Muscle layer of colon (tissue), 2 donors: ENCODE measurements at regions not wholly inside any gene's neighbourhood (a gene's known extent, or its start where the extent isn't known, plus 50 kb on each side); places are given as distances from the start of the nearest gene placed in this dataset.

Experiments
- H3K27ac ChIP-seq: one replicate; pipeline ENCODE4 v1.7.0; 2013; ENCODE audit warnings: low read depth, mild to moderate bottlenecking, low read length, moderate library complexity
- H3K27me3 ChIP-seq, 2 donors: one replicate each; pipeline ENCODE4 v1.7.0; 2013; ENCODE audit warnings: low read length in 2 of 2, mild to moderate bottlenecking in 2 of 2; ENCODE audit not compliant: insufficient read depth in 2 of 2, control insufficient read depth in 1 of 2
- H3K36me3 ChIP-seq: one replicate; pipeline ENCODE4 v1.7.0; 2013; ENCODE audit warnings: mild to moderate bottlenecking, low read length; ENCODE audit not compliant: insufficient read depth
- H3K4me1 ChIP-seq: one replicate; pipeline ENCODE4 v1.7.0; 2013; ENCODE audit warnings: mild to moderate bottlenecking, low read length; ENCODE audit not compliant: insufficient read depth
- H3K4me3 ChIP-seq, 2 donors: one replicate each; pipeline ENCODE4 v1.7.0; 2013; ENCODE audit warnings: low read length in 2 of 2, low read depth in 1 of 2, mild to moderate bottlenecking in 1 of 2, moderate library complexity in 1 of 2
- H3K9ac ChIP-seq: one replicate; pipeline ENCODE4 v1.7.0; 2013; ENCODE audit warnings: low read length
- H3K9me3 ChIP-seq: one replicate; pipeline ENCODE4 v1.7.0; 2013; ENCODE audit warnings: mild to moderate bottlenecking, low read length
- donor health status: abdominal sarcoma.
- donor health status: Adenocarcinoma of cecum.

GRCh38 chr5:98663521-98663920 is 109.9 kb upstream of the RGMB start:
- no peaks in the 10 kb centered on the region for H3K36me3 ChIP-seq
- H3K27me3 ChIP-seq = no peaks in the 10 kb centered on the region
- H3K9ac ChIP-seq = no peak overlapping the region

GRCh38 chr5:98664736-98665135 is 108.7 kb upstream of the RGMB start:
- no peaks in the 10 kb centered on the region for H3K36me3 ChIP-seq
- no peaks in the 10 kb centered on the region for H3K4me1 ChIP-seq
- H3K4me3 ChIP-seq = no peak overlapping the region
- no peak overlapping the region for H3K9ac ChIP-seq
- H3K9me3 ChIP-seq = no peaks in the 10 kb centered on the region
- no peaks in the 10 kb centered on the region for H3K27me3 ChIP-seq
- H3K27ac ChIP-seq = no peak overlapping the region

More at GRCh38 chr5:98663521-98663920, 109.9 kb upstream of the RGMB start:
- no peak overlapping the region for H3K4me3 ChIP-seq
- no peaks in the 10 kb centered on the region for H3K4me1 ChIP-seq
- H3K27ac ChIP-seq = no peak overlapping the region
- H3K9me3 ChIP-seq = no peaks in the 10 kb centered on the region

GRCh38 chr5:98679963-98680362 is 93.5 kb upstream of the RGMB start:
- H3K4me1 ChIP-seq = no peaks in the 10 kb centered on the region
- H3K27me3 ChIP-seq = no peaks in the 10 kb centered on the region
- H3K4me3 ChIP-seq = no peak overlapping the region
- H3K9me3 ChIP-seq = no peaks in the 10 kb centered on the region
- no peaks in the 10 kb centered on the region for H3K36me3 ChIP-seq
- no peak overlapping the region for H3K9ac ChIP-seq
- no peak overlapping the region for H3K27ac ChIP-seq

GRCh38 chr5:98690002-98690401 is 83.5 kb upstream of the RGMB start:
- Histone ChIP-seq H3K9ac (no peak overlapping the region), H3K36me3 (no peaks in the 10 kb centered on the region), H3K27ac (no peak overlapping the region), H3K27me3 (no peaks in the 10 kb centered on the region), H3K9me3 (no peaks in the 10 kb centered on the region), H3K4me3 (no peak overlapping the region), H3K4me1 (no peaks in the 10 kb centered on the region)

- H3K27me3 ChIP-seq = no peaks in the 10 kb centered on the region
- H3K27ac ChIP-seq = no peak overlapping the region
- H3K4me3 ChIP-seq = no peak overlapping the region
- H3K4me1 ChIP-seq = no peaks in the 10 kb centered on the region
- H3K9ac ChIP-seq = no peak overlapping the region
- no peaks in the 10 kb centered on the region for H3K9me3 ChIP-seq
- H3K36me3 ChIP-seq = no peaks in the 10 kb centered on the region
These were observed 78.6 kb upstream of the RGMB start for GRCh38 chr5:98694902-98695301.

GRCh38 chr5:98698359-98698758 is 75.1 kb upstream of the RGMB start:
- H3K9me3 ChIP-seq = no peaks in the 10 kb centered on the region

GRCh38 chr5:98700730-98701129 is 72.7 kb upstream of the RGMB start:
- H3K9ac ChIP-seq = no peak overlapping the region
- H3K4me1 ChIP-seq = no peaks in the 10 kb centered on the region
- H3K27me3 ChIP-seq = no peaks in the 10 kb centered on the region
- no peak overlapping the region for H3K4me3 ChIP-seq
- H3K27ac ChIP-seq = no peak overlapping the region
- no peaks in the 10 kb centered on the region for H3K36me3 ChIP-seq
- H3K9me3 ChIP-seq = no peaks in the 10 kb centered on the region

More at GRCh38 chr5:98698359-98698758, 75.1 kb upstream of the RGMB start:
- Histone ChIP-seq H3K27ac (no peak overlapping the region), H3K4me1 (no peaks in the 10 kb centered on the region), H3K27me3 (no peaks in the 10 kb centered on the region), H3K9ac (no peak overlapping the region), H3K4me3 (no peak overlapping the region), H3K36me3 (no peaks in the 10 kb centered on the region)

- H3K9ac ChIP-seq = no peak overlapping the region
- no peak overlapping the region for H3K27ac ChIP-seq
- H3K9me3 ChIP-seq = no peaks in the 10 kb centered on the region
- H3K27me3 ChIP-seq = no peaks in the 10 kb centered on the region
- no peaks in the 10 kb centered on the region for H3K36me3 ChIP-seq
- no peaks in the 10 kb centered on the region for H3K4me1 ChIP-seq
- no peak overlapping the region for H3K4me3 ChIP-seq
These were observed 67.6 kb upstream of the RGMB start for GRCh38 chr5:98705841-98706240.

GRCh38 chr5:98709681-98710080 is 63.8 kb upstream of the RGMB start:
- H3K36me3 ChIP-seq = no peaks in the 10 kb centered on the region
- H3K9ac ChIP-seq = no peak overlapping the region
- H3K4me3 ChIP-seq = no peak overlapping the region
- H3K9me3 ChIP-seq = no peaks in the 10 kb centered on the region
- no peaks in the 10 kb centered on the region for H3K27me3 ChIP-seq
- H3K4me1 ChIP-seq = no peaks in the 10 kb centered on the region
- no peak overlapping the region for H3K27ac ChIP-seq

- H3K4me3 ChIP-seq = no peak overlapping the region
- no peaks in the 10 kb centered on the region for H3K27me3 ChIP-seq
- H3K4me1 ChIP-seq = no peaks in the 10 kb centered on the region
- H3K36me3 ChIP-seq = no peaks in the 10 kb centered on the region
- no peak overlapping the region for H3K9ac ChIP-seq
- no peaks in the 10 kb centered on the region for H3K9me3 ChIP-seq
- no peak overlapping the region for H3K27ac ChIP-seq
These were observed 60.4 kb upstream of the RGMB start for GRCh38 chr5:98713027-98713426.

GRCh38 chr5:98713856-98714255 is 59.6 kb upstream of the RGMB start:
- Histone ChIP-seq H3K4me1 (no peaks in the 10 kb centered on the region), H3K36me3 (no peaks in the 10 kb centered on the region), H3K9me3 (no peaks in the 10 kb centered on the region), H3K27ac (no peak overlapping the region), H3K27me3 (no peaks in the 10 kb centered on the region), H3K4me3 (no peak overlapping the region), H3K9ac (no peak overlapping the region)

- H3K9ac ChIP-seq = no peak overlapping the region
- no peaks in the 10 kb centered on the region for H3K36me3 ChIP-seq
- no peak overlapping the region for H3K4me3 ChIP-seq
- H3K9me3 ChIP-seq = no peaks in the 10 kb centered on the region
- no peak overlapping the region for H3K27ac ChIP-seq
- no peaks in the 10 kb centered on the region for H3K27me3 ChIP-seq
- H3K4me1 ChIP-seq = no peaks in the 10 kb centered on the region
These were observed 58.7 kb upstream of the RGMB start for GRCh38 chr5:98714710-98715288.
